Neural progenitor cell (in vitro differentiated cells): ENCODE measurements at regions not wholly inside any gene's neighbourhood (a gene's known extent, or its start where the extent isn't known, plus 50 kb on each side); places are given as distances from the start of the nearest gene placed in this dataset.

Experiments
- CTCF ChIP-seq: fragments of 200-600 bp; sonication (generic); IDR thresholded peaks from 2 replicates; pipeline ENCODE4 v1.5.1; 2017; ENCODE audit warnings: antibody characterized with exemption, mild to moderate bottlenecking
- EZH2 ChIP-seq: fragments of 200-600 bp; sonication (generic); IDR thresholded peaks from 2 replicates; pipeline ENCODE4 v1.6.1; 2017; ENCODE audit warnings: antibody characterized with exemption, mild to moderate bottlenecking, moderate library complexity
- EZH2phosphoT487 ChIP-seq: fragments of 200-600 bp; sonication (generic); IDR thresholded peaks from 2 replicates; pipeline ENCODE4 v1.6.1; 2017; ENCODE audit warnings: antibody characterized with exemption

- no peak for TF ChIP-seq CTCF
- no peak for TF ChIP-seq EZH2
- no peak for TF ChIP-seq EZH2phosphoT487
Observed at GRCh38 chrX:39333451-39333850, 532.2 kb downstream of the MID1IP1 start.
